HepG2 (cell line): ENCODE measurements at regions not wholly inside any gene's neighbourhood (a gene's known extent, or its start where the extent isn't known, plus 50 kb on each side); places are given as distances from the start of the nearest gene placed in this dataset.

Experiments used
- ATAC-seq: fragments of 200-7000 bp; cut with Tn5 transposase; 3 replicates; pipeline ENCODE4 v1.9.1; 2020; ENCODE audit warnings: mild to moderate bottlenecking, moderate library complexity
- BruUV-seq: library from RNA; stranded (reverse); fragments of 400-500 nt; replicated peaks from 2 replicates; lab custom pipeline; 2021; lab: Mats Ljungman, UMichigan
- CTCF ChIA-PET: fragments of 300-600 bp; formaldehyde crosslinking; extraction: SDS; loops from one replicate; lab custom pipeline; 2021; ENCODE audit warnings: low total read pairs, inconsistent platforms, low intra/inter-chr PET ratio; lab: Yijun Ruan, JAX
- POLR2A ChIA-PET: fragments of 350-600 bp; sonication (Branson Sonifier 250); formaldehyde crosslinking; loops from one replicate; lab custom pipeline; 2020; ENCODE audit warnings: antibody characterized with exemption, inconsistent platforms; lab: Yijun Ruan, JAX
- DNase-seq: peaks from one replicate; pipeline ENCODE4 v3.0.0-alpha.2; 2015; ENCODE audit warnings: low spot score
- FAIRE-seq: peaks from 3 replicates; lab custom pipeline; 2011; peaks lifted over from hg19 to GRCh38; lab: Jason Lieb, UNC
- H2AFZ ChIP-seq: one replicate; pipeline ENCODE4 v1.6.1; 2011; ENCODE audit warnings: low read length, inconsistent platforms
- H3K27ac ChIP-seq: fragments of 300-600 bp; 3 replicates; pipeline ENCODE4 v1.8.0; 2011; ENCODE audit warnings: mixed run types, mild to moderate bottlenecking, mixed read lengths, low read length, inconsistent platforms; ENCODE audit not compliant: insufficient read depth; ENCODE audit errors: extremely low read length
- H3K27me3 ChIP-seq, 2 experiments: fragments of 200-600 bp in 1 of 2; 2 replicates in 1 of 2; 3 replicates in 1 of 2; pipeline versions ENCODE4 v1.6.0 to v1.8.0; 2011; ENCODE audit warnings: low read length in 2 of 2, mild to moderate bottlenecking in 2 of 2, moderate library complexity in 2 of 2, inconsistent platforms in 1 of 2; ENCODE audit not compliant: insufficient read depth in 2 of 2, control insufficient read depth in 1 of 2
- H3K36me3 ChIP-seq, 2 experiments: fragments of 200-600 bp in 1 of 2; replicated peaks in 1 of 2; 2 replicates in 1 of 2; 3 replicates in 1 of 2; pipeline versions ENCODE4 v1.5.1 to v1.8.0; 2011; ENCODE audit warnings: low read length in 2 of 2, inconsistent platforms in 1 of 2; ENCODE audit not compliant: insufficient read depth in 2 of 2, control insufficient read depth in 1 of 2
- H3K4me1 ChIP-seq: 2 replicates; pipeline ENCODE4 v1.5.1; 2012; ENCODE audit warnings: low read length, inconsistent platforms; ENCODE audit not compliant: insufficient read depth
- H3K4me2 ChIP-seq: 2 replicates; pipeline ENCODE4 v1.6.0; 2011; ENCODE audit warnings: low read depth, low read length, inconsistent platforms
- H3K4me3 ChIP-seq, 3 experiments: fragments of 200-600 bp in 1 of 3; sonication (generic), shearing (Covaris generic) in 1 of 3; replicated peaks in 1 of 3; 2 replicates each; pipeline ENCODE4 v1.5.1; 2011 to 2016; ENCODE audit warnings: low read length in 3 of 3, inconsistent platforms in 2 of 3, low read depth in 2 of 3, mild to moderate bottlenecking in 2 of 3, control low read depth in 1 of 3, mixed read lengths in 1 of 3; ENCODE audit not compliant: insufficient read depth in 1 of 3
- H3K79me2 ChIP-seq: one replicate; pipeline ENCODE4 v1.6.1; 2011; ENCODE audit warnings: low read length, inconsistent platforms; ENCODE audit not compliant: insufficient read depth
- H3K9ac ChIP-seq: 2 replicates; pipeline ENCODE4 v1.6.0; 2011; ENCODE audit warnings: mild to moderate bottlenecking, low read depth, low read length, inconsistent platforms; ENCODE audit not compliant: insufficient read depth
- H3K9me3 ChIP-seq: 2 replicates; pipeline ENCODE4 v1.5.1; 2012; ENCODE audit warnings: mild to moderate bottlenecking, low read length
- H4K20me1 ChIP-seq: 2 replicates; pipeline ENCODE4 v1.6.0; 2011; ENCODE audit warnings: inconsistent platforms, mild to moderate bottlenecking, low read length, moderate library complexity; ENCODE audit not compliant: insufficient read depth
- CBX1 ChIP-seq: IDR thresholded peaks from one replicate; pipeline ENCODE4 v1.6.1; 2016; ENCODE audit warnings: antibody characterized with exemption, low read depth
- CEBPG ChIP-seq: IDR thresholded peaks from 2 replicates; pipeline ENCODE4 v1.6.1; 2016
- ERF ChIP-seq: IDR thresholded peaks from 2 replicates; pipeline ENCODE4 v1.6.1; 2018; ENCODE audit warnings: missing biosample characterization, missing genetic modification reagents
- GRHL1 ChIP-seq: sonication (generic); formaldehyde crosslinking; conservative IDR thresholded peaks from 2 replicates; pipeline ENCODE4 v1.8.0; 2022; ENCODE audit warnings: missing genetic modification reagents
- HNF4G ChIP-seq, 2 experiments: sonication (generic) in 1 of 2; formaldehyde crosslinking in 1 of 2; IDR thresholded peaks; 2 replicates each; pipeline versions ENCODE4 v1.4.0 to v1.6.1; 2011 to 2020; ENCODE audit warnings: borderline replicate concordance in 2 of 2, low read depth in 2 of 2, mild to moderate bottlenecking in 2 of 2, low read length in 1 of 2, missing genetic modification reagents in 1 of 2, moderate library complexity in 1 of 2
- TERF1 ChIP-seq: sonication (generic); formaldehyde crosslinking; IDR thresholded peaks from 2 replicates; pipeline ENCODE4 v1.8.0; 2022; ENCODE audit warnings: mild to moderate bottlenecking, missing genetic modification reagents, moderate library complexity
- THYN1 ChIP-seq: sonication (generic); formaldehyde crosslinking; IDR thresholded peaks from 2 replicates; pipeline ENCODE4 v1.8.1; 2023; ENCODE audit warnings: low read depth, mild to moderate bottlenecking, moderate library complexity, missing genetic modification reagents, borderline replicate concordance
- YEATS4 ChIP-seq: sonication (generic); formaldehyde crosslinking; IDR thresholded peaks from 2 replicates; pipeline ENCODE4 v1.4.0; 2020; ENCODE audit warnings: missing genetic modification reagents, borderline replicate concordance
- ZIK1 ChIP-seq: sonication (generic); formaldehyde crosslinking; IDR thresholded peaks from 2 replicates; pipeline ENCODE4 v1.5.0; 2020; ENCODE audit warnings: mild to moderate bottlenecking, low read depth, missing genetic modification reagents, borderline replicate concordance
- ZNF329 ChIP-seq: sonication (generic); formaldehyde crosslinking; IDR thresholded peaks from 2 replicates; pipeline ENCODE4 v1.9.0; 2021; ENCODE audit warnings: low read depth, mild to moderate bottlenecking, missing genetic modification reagents
- ZNF75D ChIP-seq: sonication (generic); formaldehyde crosslinking; IDR thresholded peaks from 2 replicates; pipeline ENCODE4 v1.8.1; 2023; ENCODE audit warnings: missing genetic modification reagents, mild to moderate bottlenecking, borderline replicate concordance
- WGBS: methylation state at CpG from one replicate; pipeline ENCODE4 v1.1.6; 2017; ENCODE audit warnings: low lambda C conversion rate; 5-methylcytosine and 5-hydroxymethylcytosine counted together
- in situ Hi-C: cut with HindIII; loops from 2 replicates; pipeline ENCODE4 v1.10.0; 2017; ENCODE audit warnings: low pct_unique_long_range_greater_than_20kb; ENCODE audit not compliant: extremely low pct_ligation_motif_present
- intact Hi-C: fragments of 100-400 bp; cut with micrococcal nuclease; formaldehyde crosslinking; loops from one replicate; pipeline ENCODE4 v1.10.0; 2022; ENCODE audit not compliant: unreplicated experiment
- TF ChIP-seq, protein P1 (sequence below): sonication (generic); formaldehyde crosslinking; IDR thresholded peaks from 2 replicates; pipeline ENCODE4 v1.4.0; 2020; ENCODE audit warnings: mild to moderate bottlenecking, missing genetic modification reagents
- TF ChIP-seq, protein P2 (sequence below): IDR thresholded peaks from 2 replicates; pipeline ENCODE4 v1.6.1; 2016; ENCODE audit warnings: missing compliant biosample characterization, missing genetic modification reagents, borderline replicate concordance
- TF ChIP-seq, protein P3 (sequence below): sonication (generic); formaldehyde crosslinking; IDR thresholded peaks from 2 replicates; pipeline ENCODE4 v1.4.0; 2020; ENCODE audit warnings: missing genetic modification reagents, borderline replicate concordance
- TF ChIP-seq, protein P4 (sequence below): sonication (generic); formaldehyde crosslinking; IDR thresholded peaks from 2 replicates; pipeline ENCODE4 v1.4.0; 2020; ENCODE audit warnings: missing genetic modification reagents; ENCODE audit errors: not compliant biosample characterization
- TF ChIP-seq, protein P5 (sequence below): sonication (generic); formaldehyde crosslinking; IDR thresholded peaks from 2 replicates; pipeline ENCODE4 v1.8.0; 2022; ENCODE audit warnings: missing genetic modification reagents, low read depth, mild to moderate bottlenecking, borderline replicate concordance

- Histone ChIP-seq H3K36me3 (no peaks in the 10 kb centered on the region), H3K27ac (no peak overlapping the region), H3K9me3 (no peaks in the 10 kb centered on the region), H3K27me3 (no peaks in the 10 kb centered on the region), H3K4me3 (no peak overlapping the region), H2AFZ (no peak overlapping the region), H4K20me1 (no peaks in the 10 kb centered on the region), H3K4me1 (no peaks in the 10 kb centered on the region), H3K4me2 (no peak overlapping the region), H3K9ac (no peak overlapping the region), H3K79me2 (no peaks in the 10 kb centered on the region)
- intact Hi-C loops (no loop called here), in situ Hi-C loops (no loop called here)
- ChIA-PET CTCF (no interaction called here), POLR2A (no interaction called here)
- FAIRE-seq (no peak), DNase-seq (no peak), ATAC-seq (no peak)
- no TSS peak for BruUV-seq
- 23% methylated on average over 3 of the region's 3 CpGs for WGBS
- TF ChIP-seq, protein P1, sequence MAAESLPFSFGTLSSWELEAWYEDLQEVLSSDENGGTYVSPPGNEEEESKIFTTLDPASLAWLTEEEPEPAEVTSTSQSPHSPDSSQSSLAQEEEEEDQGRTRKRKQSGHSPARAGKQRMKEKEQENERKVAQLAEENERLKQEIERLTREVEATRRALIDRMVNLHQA (CRISPR knock-in tag) = no peak
- TF ChIP-seq THYN1 (no peak), CBX1 (no peak), ZIK1 (no peak), TERF1 (CRISPR knock-in tag) (no peak), GRHL1 (CRISPR knock-in tag) (no peak), ZNF329 (CRISPR knock-in tag) (no peak), HNF4G (IDR thresholded peaks at IDR 0.05; ENCODE audit: borderline replicate concordance, low read depth, low read length) (no peak), HNF4G (CRISPR knock-in tag; IDR thresholded peaks at IDR 0.05; ENCODE audit: borderline replicate concordance, low read depth) (no peak), ZNF75D (no peak), ERF (no peak), CEBPG (CRISPR knock-in tag) (no peak), YEATS4 (no peak)
- TF ChIP-seq, protein P2, sequence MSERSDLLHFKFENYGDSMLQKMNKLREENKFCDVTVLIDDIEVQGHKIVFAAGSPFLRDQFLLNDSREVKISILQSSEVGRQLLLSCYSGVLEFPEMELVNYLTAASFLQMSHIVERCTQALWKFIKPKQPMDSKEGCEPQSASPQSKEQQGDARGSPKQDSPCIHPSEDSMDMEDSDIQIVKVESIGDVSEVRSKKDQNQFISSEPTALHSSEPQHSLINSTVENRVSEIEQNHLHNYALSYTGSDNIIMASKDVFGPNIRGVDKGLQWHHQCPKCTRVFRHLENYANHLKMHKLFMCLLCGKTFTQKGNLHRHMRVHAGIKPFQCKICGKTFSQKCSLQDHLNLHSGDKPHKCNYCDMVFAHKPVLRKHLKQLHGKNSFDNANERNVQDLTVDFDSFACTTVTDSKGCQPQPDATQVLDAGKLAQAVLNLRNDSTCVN (CRISPR knock-in tag) = no peak
- TF ChIP-seq, protein P3, sequence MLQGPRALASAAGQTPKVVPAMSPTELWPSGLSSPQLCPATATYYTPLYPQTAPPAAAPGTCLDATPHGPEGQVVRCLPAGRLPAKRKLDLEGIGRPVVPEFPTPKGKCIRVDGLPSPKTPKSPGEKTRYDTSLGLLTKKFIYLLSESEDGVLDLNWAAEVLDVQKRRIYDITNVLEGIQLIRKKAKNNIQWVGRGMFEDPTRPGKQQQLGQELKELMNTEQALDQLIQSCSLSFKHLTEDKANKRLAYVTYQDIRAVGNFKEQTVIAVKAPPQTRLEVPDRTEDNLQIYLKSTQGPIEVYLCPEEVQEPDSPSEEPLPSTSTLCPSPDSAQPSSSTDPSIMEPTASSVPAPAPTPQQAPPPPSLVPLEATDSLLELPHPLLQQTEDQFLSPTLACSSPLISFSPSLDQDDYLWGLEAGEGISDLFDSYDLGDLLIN (CRISPR knock-in tag) = no peak
- TF ChIP-seq, protein P4, sequence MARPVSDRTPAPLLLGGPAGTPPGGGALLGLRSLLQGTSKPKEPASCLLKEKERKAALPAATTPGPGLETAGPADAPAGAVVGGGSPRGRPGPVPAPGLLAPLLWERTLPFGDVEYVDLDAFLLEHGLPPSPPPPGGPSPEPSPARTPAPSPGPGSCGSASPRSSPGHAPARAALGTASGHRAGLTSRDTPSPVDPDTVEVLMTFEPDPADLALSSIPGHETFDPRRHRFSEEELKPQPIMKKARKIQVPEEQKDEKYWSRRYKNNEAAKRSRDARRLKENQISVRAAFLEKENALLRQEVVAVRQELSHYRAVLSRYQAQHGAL (CRISPR knock-in tag) = no peak
- TF ChIP-seq, protein P5, sequence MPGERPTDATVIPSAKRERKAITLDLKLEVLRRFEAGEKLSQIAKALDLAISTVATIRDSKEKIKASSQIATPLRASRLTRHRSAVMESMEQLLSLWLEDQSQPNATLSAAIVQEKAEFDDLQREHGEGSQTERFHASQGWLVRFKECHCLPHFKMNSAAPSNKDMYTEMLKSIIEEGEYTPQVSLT (CRISPR knock-in tag) = no peak
These were observed 242.4 kb downstream of the TMA16 start for GRCh38 chr4:163736876-163737275.
